T-helper 2 cell treated with Interferon-gamma antibody and Interleukin-4, amounts not matched to agents 100 ng/mL and 5 ng/mL, for 36 hours (primary cell): ENCODE measurements at regions not wholly inside any gene's neighbourhood (a gene's known extent, or its start where the extent isn't known, plus 50 kb on each side); places are given as distances from the start of the nearest gene placed in this dataset.
"Not testable (repeated sequence)": the region's sequence is repeated elsewhere in the genome, so short reads cannot be mapped to it uniquely, and the experiment has no call there.

ENCODE experiments used
- intact Hi-C: fragments of 100-400 bp; cut with micrococcal nuclease; formaldehyde crosslinking; loops from one replicate; pipeline ENCODE4 v1.15.1; 2023

- intact Hi-C loops = no loop called here
These were observed 120.2 kb downstream of the SHOX start for GRCh38 chrX:750812-751211.

- intact Hi-C loops = no loop called here
These were observed 119.7 kb downstream of the SHOX start for GRCh38 chrX:750263-750662.

GRCh38 chrX:747176-747575 lies 116.6 kb downstream of the SHOX start:
- intact Hi-C loops = no loop called here

- intact Hi-C loops = no loop called here
These were observed 109.0 kb downstream of the SHOX start for GRCh38 chrX:739611-740010.

- intact Hi-C loops = not testable (repeated sequence)
These were observed 106.4 kb downstream of the SHOX start for GRCh38 chrX:737021-737420.

- intact Hi-C loops = no loop called here
These were observed 103.8 kb downstream of the SHOX start for GRCh38 chrX:734362-734761.

- intact Hi-C loops = no loop called here
These were observed 103.4 kb downstream of the SHOX start for GRCh38 chrX:733961-734360.

- intact Hi-C loops = no loop called here
These were observed 99.2 kb downstream of the SHOX start for GRCh38 chrX:729583-730409.

- intact Hi-C loops = not testable (repeated sequence)
These were observed 98.5 kb downstream of the SHOX start for GRCh38 chrX:729101-729500.

- intact Hi-C loops = not testable (repeated sequence)
These were observed 98.0 kb downstream of the SHOX start for GRCh38 chrX:728639-729038.

- intact Hi-C loops = no loop called here
These were observed 97.4 kb downstream of the SHOX start for GRCh38 chrX:727738-728621.

GRCh38 chrX:725971-726370 lies 95.4 kb downstream of the SHOX start:
- intact Hi-C loops = no loop called here

GRCh38 chrX:724256-724655 lies 93.7 kb downstream of the SHOX start:
- intact Hi-C loops = no loop called here

GRCh38 chrX:723781-724180 lies 93.2 kb downstream of the SHOX start:
- intact Hi-C loops = no loop called here

- intact Hi-C loops = no loop called here
These were observed 90.8 kb downstream of the SHOX start for GRCh38 chrX:721354-721753.

GRCh38 chrX:720825-721224 lies 90.2 kb downstream of the SHOX start:
- intact Hi-C loops = no loop called here

GRCh38 chrX:720250-720649 lies 89.7 kb downstream of the SHOX start:
- intact Hi-C loops = no loop called here

GRCh38 chrX:716136-716535 lies 85.5 kb downstream of the SHOX start:
- intact Hi-C loops = no loop called here

- intact Hi-C loops = no loop called here
These were observed 83.5 kb downstream of the SHOX start for GRCh38 chrX:714131-714530.
